H1 (cell line): ENCODE measurements at regions not wholly inside any gene's neighbourhood (a gene's known extent, or its start where the extent isn't known, plus 50 kb on each side); places are given as distances from the start of the nearest gene placed in this dataset.

Experiments used
- CREB1 ChIP-seq: IDR thresholded peaks from 2 replicates; pipeline ENCODE4 v1.6.1; 2012; ENCODE audit warnings: inconsistent platforms
- TF ChIP-seq, protein P1 (sequence below), 3 experiments: IDR thresholded peaks; 1 replicate in 2 of 3; 2 replicates in 1 of 3; pipeline versions ENCODE4 v1.5.1 to v1.6.1; 2011; ENCODE audit warnings: low read length in 3 of 3, mild to moderate bottlenecking in 3 of 3, inconsistent platforms in 2 of 3, low read depth in 1 of 3, moderate library complexity in 1 of 3; ENCODE audit not compliant: insufficient read depth in 1 of 3; ENCODE audit errors: control extremely low read depth in 1 of 3

DNA sequence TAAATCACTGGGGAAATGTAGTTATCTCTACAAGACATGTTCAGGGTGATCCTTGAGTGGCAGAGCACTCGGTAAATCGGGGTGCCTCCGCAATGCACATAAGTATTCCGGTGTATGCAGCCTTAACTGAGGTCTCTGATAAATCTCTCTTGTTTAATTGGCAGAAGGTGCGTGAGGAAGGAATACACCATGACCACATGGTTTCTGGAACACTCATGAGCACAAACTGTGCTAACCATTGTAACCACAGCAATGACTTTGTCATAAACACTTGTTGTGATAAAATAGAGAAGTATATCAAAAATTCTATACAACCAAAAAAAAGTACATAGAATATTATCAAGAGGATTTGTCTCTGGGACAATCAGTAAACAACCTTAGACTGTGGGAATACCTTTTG, 146.8 kb upstream of the DIO2 start:
- no peak for TF ChIP-seq CREB1
- TF ChIP-seq, protein P1, sequence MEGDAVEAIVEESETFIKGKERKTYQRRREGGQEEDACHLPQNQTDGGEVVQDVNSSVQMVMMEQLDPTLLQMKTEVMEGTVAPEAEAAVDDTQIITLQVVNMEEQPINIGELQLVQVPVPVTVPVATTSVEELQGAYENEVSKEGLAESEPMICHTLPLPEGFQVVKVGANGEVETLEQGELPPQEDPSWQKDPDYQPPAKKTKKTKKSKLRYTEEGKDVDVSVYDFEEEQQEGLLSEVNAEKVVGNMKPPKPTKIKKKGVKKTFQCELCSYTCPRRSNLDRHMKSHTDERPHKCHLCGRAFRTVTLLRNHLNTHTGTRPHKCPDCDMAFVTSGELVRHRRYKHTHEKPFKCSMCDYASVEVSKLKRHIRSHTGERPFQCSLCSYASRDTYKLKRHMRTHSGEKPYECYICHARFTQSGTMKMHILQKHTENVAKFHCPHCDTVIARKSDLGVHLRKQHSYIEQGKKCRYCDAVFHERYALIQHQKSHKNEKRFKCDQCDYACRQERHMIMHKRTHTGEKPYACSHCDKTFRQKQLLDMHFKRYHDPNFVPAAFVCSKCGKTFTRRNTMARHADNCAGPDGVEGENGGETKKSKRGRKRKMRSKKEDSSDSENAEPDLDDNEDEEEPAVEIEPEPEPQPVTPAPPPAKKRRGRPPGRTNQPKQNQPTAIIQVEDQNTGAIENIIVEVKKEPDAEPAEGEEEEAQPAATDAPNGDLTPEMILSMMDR (IDR thresholded peaks at IDR 0.05; ENCODE audit: control extremely low read depth in 1 of 3, insufficient read depth in 1 of 3, low read depth in 1 of 3, low read length in 3 of 3), result no peak
